ENCODE measurements at regions not wholly inside any gene's neighbourhood (a gene's known extent, or its start where the extent isn't known, plus 50 kb on each side); places are given as distances from the start of the nearest gene placed in this dataset.

DNA sequence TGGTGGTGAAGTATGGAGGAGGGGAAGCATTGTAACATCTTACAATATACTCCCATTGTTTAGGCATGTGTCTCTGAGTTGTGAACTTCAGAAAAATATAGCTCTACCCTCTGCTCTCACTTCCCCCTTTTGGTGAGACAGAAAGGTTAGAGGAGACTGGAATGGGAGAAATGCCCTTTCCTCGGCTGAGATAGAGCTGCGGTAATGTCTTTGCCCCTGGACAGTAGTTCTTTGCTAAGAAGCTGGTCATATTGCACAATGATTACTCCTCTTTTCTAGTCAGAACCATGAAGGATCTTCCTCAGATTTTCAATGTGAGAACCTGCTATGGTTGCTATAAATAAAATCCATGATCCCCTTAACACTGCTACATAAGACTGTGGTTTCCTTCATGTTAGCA, 171.0 kb downstream of the SEM1 start:
- H3K9ac ChIP-seq (ENCODE audit: low read length in 3 of 3): no peak overlapping the region
- no peaks in the 10 kb centered on the region for H3K9me3 ChIP-seq (ENCODE audit: control insufficient read depth in 2 of 3, insufficient read depth in 1 of 3, low read length in 3 of 3)
- H3K27ac ChIP-seq (ENCODE audit: low read depth in 2 of 2, low read length in 2 of 2): no peak overlapping the region
- DNase-seq: no peak
- TF ChIP-seq, protein P1, sequence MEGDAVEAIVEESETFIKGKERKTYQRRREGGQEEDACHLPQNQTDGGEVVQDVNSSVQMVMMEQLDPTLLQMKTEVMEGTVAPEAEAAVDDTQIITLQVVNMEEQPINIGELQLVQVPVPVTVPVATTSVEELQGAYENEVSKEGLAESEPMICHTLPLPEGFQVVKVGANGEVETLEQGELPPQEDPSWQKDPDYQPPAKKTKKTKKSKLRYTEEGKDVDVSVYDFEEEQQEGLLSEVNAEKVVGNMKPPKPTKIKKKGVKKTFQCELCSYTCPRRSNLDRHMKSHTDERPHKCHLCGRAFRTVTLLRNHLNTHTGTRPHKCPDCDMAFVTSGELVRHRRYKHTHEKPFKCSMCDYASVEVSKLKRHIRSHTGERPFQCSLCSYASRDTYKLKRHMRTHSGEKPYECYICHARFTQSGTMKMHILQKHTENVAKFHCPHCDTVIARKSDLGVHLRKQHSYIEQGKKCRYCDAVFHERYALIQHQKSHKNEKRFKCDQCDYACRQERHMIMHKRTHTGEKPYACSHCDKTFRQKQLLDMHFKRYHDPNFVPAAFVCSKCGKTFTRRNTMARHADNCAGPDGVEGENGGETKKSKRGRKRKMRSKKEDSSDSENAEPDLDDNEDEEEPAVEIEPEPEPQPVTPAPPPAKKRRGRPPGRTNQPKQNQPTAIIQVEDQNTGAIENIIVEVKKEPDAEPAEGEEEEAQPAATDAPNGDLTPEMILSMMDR (IDR thresholded peaks at IDR 0.05; ENCODE audit: borderline replicate concordance, extremely low read depth, insufficient read depth): no peak
- H3K4me3 ChIP-seq (ENCODE audit: low read length in 3 of 3): no peak overlapping the region
- H3K27me3 ChIP-seq (ENCODE audit: control insufficient read depth, insufficient read depth, low read length): no peaks in the 10 kb centered on the region
- H3K4me1 ChIP-seq (ENCODE audit: control insufficient read depth in 2 of 3, insufficient read depth in 2 of 3, low read depth in 1 of 3, low read length in 3 of 3): no peaks in the 10 kb centered on the region
- no peak for FAIRE-seq
- no peaks in the 10 kb centered on the region for H3K36me3 ChIP-seq (ENCODE audit: control insufficient read depth in 2 of 3, insufficient read depth in 3 of 3, low read length in 3 of 3)
- intact Hi-C loops (cut with DNase I): no loop called here

DNA sequence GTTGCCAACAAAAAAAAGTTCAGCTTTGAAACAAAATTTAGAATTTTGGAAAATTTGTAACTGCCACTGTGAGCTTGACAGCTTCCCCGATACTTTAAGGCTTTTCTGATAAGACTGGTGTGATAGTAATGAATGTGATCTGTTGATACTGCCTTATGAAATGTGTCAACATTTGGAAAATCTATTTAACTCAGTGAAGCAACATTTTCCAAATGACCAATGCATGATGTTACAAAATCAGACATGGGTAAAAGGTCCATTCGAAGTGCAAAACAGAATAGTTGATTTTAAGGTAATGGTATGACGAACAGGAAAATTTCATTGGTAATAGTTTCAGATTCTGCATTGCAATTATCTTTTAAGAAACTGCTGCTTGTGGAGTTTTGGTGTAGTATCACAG, 175.4 kb downstream of the SEM1 start:
- Histone ChIP-seq H3K4me3 (ENCODE audit: low read length in 3 of 3) (no peak overlapping the region), H3K27me3 (ENCODE audit: control insufficient read depth, insufficient read depth, low read length) (no peaks in the 10 kb centered on the region), H3K4me1 (ENCODE audit: control insufficient read depth in 2 of 3, insufficient read depth in 2 of 3, low read depth in 1 of 3, low read length in 3 of 3) (no peaks in the 10 kb centered on the region), H3K27ac (ENCODE audit: low read depth in 2 of 2, low read length in 2 of 2) (no peak overlapping the region), H3K9ac (ENCODE audit: low read length in 3 of 3) (no peak overlapping the region), H3K9me3 (ENCODE audit: control insufficient read depth in 2 of 3, insufficient read depth in 1 of 3, low read length in 3 of 3) (no peaks in the 10 kb centered on the region), H3K36me3 (ENCODE audit: control insufficient read depth in 2 of 3, insufficient read depth in 3 of 3, low read length in 3 of 3) (no peaks in the 10 kb centered on the region)
- TF ChIP-seq, protein P1 (IDR thresholded peaks at IDR 0.05; ENCODE audit: borderline replicate concordance, extremely low read depth, insufficient read depth): no peak
- DNase-seq: no peak
- no peak for FAIRE-seq
- intact Hi-C loops (cut with DNase I): no loop called here

DNA sequence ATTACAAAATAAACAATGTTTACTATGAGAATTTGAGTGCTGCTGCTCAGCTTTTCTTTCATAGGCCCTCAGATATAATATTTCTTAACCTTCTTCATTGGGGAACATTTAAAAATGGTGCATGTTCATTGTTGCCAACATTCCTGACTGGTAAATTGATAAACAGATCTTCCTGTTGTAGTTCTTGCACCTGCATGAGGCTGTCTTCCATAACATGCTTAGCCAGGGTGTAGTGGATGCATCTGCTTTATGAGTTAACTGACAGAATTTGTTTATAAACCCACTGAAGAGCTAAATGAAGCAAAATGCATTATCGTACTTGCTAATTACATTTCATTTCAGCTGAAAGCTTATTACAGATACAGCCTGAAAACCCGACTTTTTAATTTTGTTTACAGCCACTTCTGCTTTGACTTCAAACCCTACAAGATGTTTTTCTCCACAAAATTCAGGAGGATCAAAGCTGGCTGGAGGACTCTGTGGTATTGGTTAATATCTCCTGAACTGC, 177.2 kb downstream of the SEM1 start:
- H3K9me3 ChIP-seq (ENCODE audit: control insufficient read depth in 2 of 3, insufficient read depth in 1 of 3, low read length in 3 of 3): no peaks in the 10 kb centered on the region
- no peak overlapping the region for H3K27ac ChIP-seq (ENCODE audit: low read depth in 2 of 2, low read length in 2 of 2)
- FAIRE-seq: no peak
- H3K36me3 ChIP-seq (ENCODE audit: control insufficient read depth in 2 of 3, insufficient read depth in 3 of 3, low read length in 3 of 3): no peaks in the 10 kb centered on the region
- TF ChIP-seq, protein P1 (IDR thresholded peaks at IDR 0.05; ENCODE audit: borderline replicate concordance, extremely low read depth, insufficient read depth): no peak
- H3K4me3 ChIP-seq (ENCODE audit: low read length in 3 of 3): no peak overlapping the region
- H3K27me3 ChIP-seq (ENCODE audit: control insufficient read depth, insufficient read depth, low read length): no peaks in the 10 kb centered on the region
- no peak overlapping the region for H3K9ac ChIP-seq (ENCODE audit: low read length in 3 of 3)
- DNase-seq: no peak
- intact Hi-C loops (cut with DNase I): no loop called here
- no peaks in the 10 kb centered on the region for H3K4me1 ChIP-seq (ENCODE audit: control insufficient read depth in 2 of 3, insufficient read depth in 2 of 3, low read depth in 1 of 3, low read length in 3 of 3)

GRCh38 chr7:96531331-96531730, 178.3 kb downstream of the SEM1 start:
- TF ChIP-seq, protein P1 (IDR thresholded peaks at IDR 0.05; ENCODE audit: borderline replicate concordance, extremely low read depth, insufficient read depth): no peak
- Histone ChIP-seq H3K36me3 (ENCODE audit: control insufficient read depth in 2 of 3, insufficient read depth in 3 of 3, low read length in 3 of 3) (no peaks in the 10 kb centered on the region), H3K4me3 (ENCODE audit: low read length in 3 of 3) (no peak overlapping the region), H3K27me3 (ENCODE audit: control insufficient read depth, insufficient read depth, low read length) (no peaks in the 10 kb centered on the region), H3K9me3 (ENCODE audit: control insufficient read depth in 2 of 3, insufficient read depth in 1 of 3, low read length in 3 of 3) (no peaks in the 10 kb centered on the region), H3K27ac (ENCODE audit: low read depth in 2 of 2, low read length in 2 of 2) (no peak overlapping the region), H3K9ac (ENCODE audit: low read length in 3 of 3) (no peak overlapping the region), H3K4me1 (ENCODE audit: control insufficient read depth in 2 of 3, insufficient read depth in 2 of 3, low read depth in 1 of 3, low read length in 3 of 3) (no peaks in the 10 kb centered on the region)
- intact Hi-C loops (cut with DNase I): no loop called here
- no peak for DNase-seq
- FAIRE-seq: no peak
